ENCODE measurements at regions not wholly inside any gene's neighbourhood (a gene's known extent, or its start where the extent isn't known, plus 50 kb on each side); places are given as distances from the start of the nearest gene placed in this dataset.

GRCh38 chr10:93250010-93250409 is 176.3 kb downstream of the CYP26A1 start:
- Histone ChIP-seq H3K4me3 (no peak overlapping the region), H3K9me3 (no peaks in the 10 kb centered on the region), H3K27me3 (no peaks in the 10 kb centered on the region), H3K4me1 (no peaks in the 10 kb centered on the region), H3K36me3 (no peaks in the 10 kb centered on the region), H3K27ac (no peak overlapping the region)
- ATAC-seq (ENCODE audit: low FRiP score in 2 of 2) (no peak), DNase-seq (no peak)
- 88% methylated on average over 6 of the region's 6 CpGs for WGBS, 2 donors
- TF ChIP-seq EP300 (IDR thresholded peaks at IDR 0.05): no peak
- no peak for TF ChIP-seq POLR2AphosphoS5 (IDR thresholded peaks at IDR 0.05)
- TF ChIP-seq POLR2A (IDR thresholded peaks at IDR 0.05): no peak
- TF ChIP-seq CTCF (IDR thresholded peaks at IDR 0.05): no peak

- WGBS, 2 donors: 63 to 84% methylated on average over 2 of the region's 2 CpGs
- no peaks in the 10 kb centered on the region for H3K9me3 ChIP-seq
- no peak overlapping the region for H3K27ac ChIP-seq
- no peaks in the 10 kb centered on the region for H3K27me3 ChIP-seq
- no peaks in the 10 kb centered on the region for H3K4me1 ChIP-seq
- no peaks in the 10 kb centered on the region for H3K36me3 ChIP-seq
- DNase-seq (no peak), ATAC-seq (ENCODE audit: low FRiP score in 2 of 2) (no peak)
- no peak overlapping the region for H3K4me3 ChIP-seq
- TF ChIP-seq EP300 (IDR thresholded peaks at IDR 0.05) (no peak), POLR2AphosphoS5 (IDR thresholded peaks at IDR 0.05) (no peak), CTCF (IDR thresholded peaks at IDR 0.05) (no peak), POLR2A (IDR thresholded peaks at IDR 0.05) (no peak)
Measured at GRCh38 chr10:93254180-93254853, 180.6 kb downstream of the CYP26A1 start.

GRCh38 chr10:93255546-93255945 is 181.9 kb downstream of the CYP26A1 start:
- Histone ChIP-seq H3K9me3 (no peaks in the 10 kb centered on the region), H3K27me3 (no peaks in the 10 kb centered on the region), H3K4me1 (no peaks in the 10 kb centered on the region), H3K36me3 (no peaks in the 10 kb centered on the region), H3K27ac (no peak overlapping the region), H3K4me3 (no peak overlapping the region)
- TF ChIP-seq CTCF (IDR thresholded peaks at IDR 0.05) (no peak), POLR2AphosphoS5 (IDR thresholded peaks at IDR 0.05) (no peak), EP300 (IDR thresholded peaks at IDR 0.05) (no peak), POLR2A (IDR thresholded peaks at IDR 0.05) (no peak)
- WGBS, 2 donors: 82 to 86% methylated on average over 1 of the region's 1 CpG
- no peak for ATAC-seq (ENCODE audit: low FRiP score in 2 of 2)
- DNase-seq: no peak

All from upper lobe of left lung (tissue), 6 donors.